A549 (cell line): ENCODE measurements at regions not wholly inside any gene's neighbourhood (a gene's known extent, or its start where the extent isn't known, plus 50 kb on each side); places are given as distances from the start of the nearest gene placed in this dataset.

Source experiments
- ATAC-seq, 2 experiments: fragments of 200-7000 bp in 1 of 2; fragments of >200 bp in 1 of 2; cut with Nextera tagmentation in 1 of 2; cut with Tn5 transposase in 1 of 2; 3 replicates each; pipeline versions ENCODE4 v1.8.0 to v1.9.1; 2018 to 2020; ENCODE audit warnings: mild to moderate bottlenecking in 1 of 2, moderate library complexity in 1 of 2
- CTCF ChIA-PET: fragments of 300-600 bp; sonication (Branson Sonifier 250); formaldehyde crosslinking; extraction: SDS; loops from one replicate; lab custom pipeline; 2021; ENCODE audit warnings: antibody characterized with exemption, inconsistent platforms; lab: Yijun Ruan, JAX
- POLR2A ChIA-PET: fragments of 350-600 bp; formaldehyde crosslinking; extraction: SDS; loops from one replicate; lab custom pipeline; 2021; ENCODE audit warnings: antibody characterized with exemption, inconsistent platforms; lab: Yijun Ruan, JAX
- DNase-seq, 2 experiments: peaks; one replicate each; pipeline versions ENCODE4 v3.0.0 to v3.0.0-alpha.2; 2011 to 2016; ENCODE audit warnings: low read depth in 1 of 2, low spot score in 1 of 2
- FAIRE-seq: peaks from 2 replicates; lab custom pipeline; 2011; peaks lifted over from hg19 to GRCh38; lab: Jason Lieb, UNC
- H3K27ac ChIP-seq, 2 experiments: fragments of >200 bp; sonication (Bioruptor Twin); formaldehyde crosslinking; 3 replicates each; pipeline ENCODE4 v1.5.1; 2016 to 2017
- H3K4me1 ChIP-seq: fragments of >200 bp; sonication (Bioruptor Twin); formaldehyde crosslinking; 3 replicates; pipeline ENCODE4 v1.6.1; 2016
- H3K4me2 ChIP-seq: fragments of >200 bp; sonication (Bioruptor Twin); formaldehyde crosslinking; 3 replicates; pipeline ENCODE4 v1.6.1; 2016
- H3K4me3 ChIP-seq: fragments of >200 bp; sonication (Bioruptor Twin); formaldehyde crosslinking; 3 replicates; pipeline ENCODE4 v1.5.1; 2016
- H3K9me3 ChIP-seq: fragments of >200 bp; sonication (Bioruptor Twin); formaldehyde crosslinking; 3 replicates; pipeline ENCODE4 v1.6.1; 2016
- BHLHE40 ChIP-seq: IDR thresholded peaks from 2 replicates; pipeline ENCODE4 v1.6.1; 2012; ENCODE audit warnings: low read depth, low read length, inconsistent platforms
- CBX2 ChIP-seq: fragments of 200-600 bp; sonication (generic); IDR thresholded peaks from 2 replicates; pipeline ENCODE4 v1.6.1; 2016; ENCODE audit warnings: low read depth, mild to moderate bottlenecking, borderline replicate concordance
- CBX8 ChIP-seq: fragments of 200-600 bp; sonication (generic); IDR thresholded peaks from 2 replicates; pipeline ENCODE4 v1.6.1; 2016
- CHD2 ChIP-seq: fragments of 150-350 bp; IDR thresholded peaks from 2 replicates; pipeline ENCODE4 v1.6.1; 2014; ENCODE audit warnings: low read length; ENCODE audit not compliant: partially characterized antibody
- HOXA7 ChIP-seq: fragments of 250-450 bp; sonication (Bioruptor Pico); IDR thresholded peaks from 2 replicates; pipeline ENCODE4 v1.5.0; 2020; ENCODE audit warnings: mild to moderate bottlenecking, moderate library complexity
- HOXB13 ChIP-seq: fragments of 250-450 bp; sonication (Bioruptor Pico); IDR thresholded peaks from 2 replicates; pipeline ENCODE4 v1.5.0; 2020; ENCODE audit warnings: low read depth, mild to moderate bottlenecking, moderate library complexity
- HOXB5 ChIP-seq: fragments of 250-450 bp; sonication (Bioruptor Pico); IDR thresholded peaks from 2 replicates; pipeline ENCODE4 v1.5.0; 2020; ENCODE audit warnings: mild to moderate bottlenecking, moderate library complexity
- JUN ChIP-seq, 2 experiments: fragments of >200 bp; sonication (Bioruptor Twin); formaldehyde crosslinking; IDR thresholded peaks; 2 replicates in 1 of 2; 3 replicates in 1 of 2; pipeline ENCODE4 v1.6.1; 2016 to 2017
- MAFK ChIP-seq: fragments of 450-650 bp; IDR thresholded peaks from 2 replicates; pipeline ENCODE4 v1.6.1; 2014; ENCODE audit not compliant: partially characterized antibody
- MYC ChIP-seq: IDR thresholded peaks from 2 replicates; pipeline ENCODE4 v1.6.1; 2012; ENCODE audit warnings: mild to moderate bottlenecking, inconsistent platforms, low read length, improper control_type of control experiment, borderline replicate concordance
- PHF8 ChIP-seq: fragments of 200-600 bp; sonication (generic); IDR thresholded peaks from 2 replicates; pipeline ENCODE4 v1.6.1; 2016; ENCODE audit warnings: low read depth, mild to moderate bottlenecking, antibody characterized with exemption, moderate library complexity, borderline replicate concordance
- POLR2A ChIP-seq: IDR thresholded peaks from 2 replicates; pipeline ENCODE4 v1.6.1; 2012; ENCODE audit warnings: mild to moderate bottlenecking, low read length
- RARB ChIP-seq: fragments of 250-450 bp; sonication (Bioruptor Pico); IDR thresholded peaks from 2 replicates; pipeline ENCODE4 v1.8.0; 2021; ENCODE audit warnings: mild to moderate bottlenecking, moderate library complexity
- RCOR1 ChIP-seq: fragments of 150-350 bp; IDR thresholded peaks from 2 replicates; pipeline ENCODE4 v1.6.1; 2014; ENCODE audit warnings: antibody characterized with exemption, low read length, low read depth
- ZFP36 ChIP-seq: fragments of 450-650 bp; IDR thresholded peaks from 2 replicates; pipeline ENCODE4 v1.6.1; 2014; ENCODE audit warnings: borderline replicate concordance; ENCODE audit not compliant: partially characterized antibody
- ZNF302 ChIP-seq: fragments of 250-450 bp; sonication (Bioruptor Pico); IDR thresholded peaks from 2 replicates; pipeline ENCODE4 v1.9.0; 2021; ENCODE audit warnings: inconsistent platforms, mild to moderate bottlenecking, moderate library complexity
- WGBS: methylation state at CpG from one replicate; pipeline ENCODE4 v1.1.6; 2017; ENCODE audit errors: missing lambda C conversion rate; 5-methylcytosine and 5-hydroxymethylcytosine counted together
- TF ChIP-seq, protein P1 (sequence below): fragments of 150-350 bp; IDR thresholded peaks from 2 replicates; pipeline ENCODE4 v1.6.1; 2014; ENCODE audit warnings: low read depth, mild to moderate bottlenecking, low read length
- TF ChIP-seq, protein P2 (sequence below): fragments of 450-650 bp; IDR thresholded peaks from 2 replicates; pipeline ENCODE4 v1.6.1; 2014; ENCODE audit warnings: antibody characterized with exemption
- TF ChIP-seq, protein P3 (sequence below): fragments of >200 bp; sonication (Bioruptor Twin); formaldehyde crosslinking; IDR thresholded peaks from 3 replicates; pipeline ENCODE4 v1.6.1; 2016
- TF ChIP-seq, protein P4 (sequence below): fragments of 250-450 bp; sonication (Bioruptor Pico); IDR thresholded peaks from 2 replicates; pipeline ENCODE4 v1.5.0; 2021; ENCODE audit warnings: mild to moderate bottlenecking, moderate library complexity, borderline replicate concordance
- TF ChIP-seq, protein P5 (sequence below): IDR thresholded peaks from 2 replicates; pipeline ENCODE4 v1.6.1; 2012

DNA sequence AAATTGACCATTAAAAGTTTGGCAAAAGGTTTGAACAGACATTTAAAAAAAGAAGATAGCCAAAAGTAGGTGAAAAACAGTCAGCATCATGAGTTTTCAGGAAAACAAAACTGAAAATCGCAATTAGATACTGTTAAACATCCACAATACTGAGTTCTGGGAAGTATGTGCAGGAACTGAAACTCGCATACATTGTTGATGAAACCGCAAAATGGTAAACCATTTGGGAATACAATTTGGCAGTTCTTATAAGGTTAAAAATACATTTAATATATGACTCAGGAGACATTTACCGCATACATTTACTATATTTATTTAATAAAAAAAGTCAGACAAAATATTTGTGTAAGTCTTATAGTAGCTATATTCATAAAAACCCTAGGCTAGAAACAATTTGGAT is 393.2 kb downstream of the COL11A1 start:
- Histone ChIP-seq H3K4me1 (no peaks in the 10 kb centered on the region), H3K4me2 (no peak overlapping the region), H3K4me3 (no peak overlapping the region)
- FAIRE-seq (no peak), DNase-seq (no peak)
- ChIA-PET POLR2A (no interaction called here), CTCF (no interaction called here)
- TF ChIP-seq CHD2 (no peak), POLR2A (no peak)
- TF ChIP-seq, protein P1, sequence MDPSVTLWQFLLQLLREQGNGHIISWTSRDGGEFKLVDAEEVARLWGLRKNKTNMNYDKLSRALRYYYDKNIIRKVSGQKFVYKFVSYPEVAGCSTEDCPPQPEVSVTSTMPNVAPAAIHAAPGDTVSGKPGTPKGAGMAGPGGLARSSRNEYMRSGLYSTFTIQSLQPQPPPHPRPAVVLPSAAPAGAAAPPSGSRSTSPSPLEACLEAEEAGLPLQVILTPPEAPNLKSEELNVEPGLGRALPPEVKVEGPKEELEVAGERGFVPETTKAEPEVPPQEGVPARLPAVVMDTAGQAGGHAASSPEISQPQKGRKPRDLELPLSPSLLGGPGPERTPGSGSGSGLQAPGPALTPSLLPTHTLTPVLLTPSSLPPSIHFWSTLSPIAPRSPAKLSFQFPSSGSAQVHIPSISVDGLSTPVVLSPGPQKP, result no peak
- TF ChIP-seq, all 56 proteins: peak for 0
- H3K27ac ChIP-seq, result no peak overlapping the region
- 72% methylated on average over 4 of the region's 4 CpGs for WGBS
- no peaks in the 10 kb centered on the region for H3K9me3 ChIP-seq
- ATAC-seq, result no peak

DNA sequence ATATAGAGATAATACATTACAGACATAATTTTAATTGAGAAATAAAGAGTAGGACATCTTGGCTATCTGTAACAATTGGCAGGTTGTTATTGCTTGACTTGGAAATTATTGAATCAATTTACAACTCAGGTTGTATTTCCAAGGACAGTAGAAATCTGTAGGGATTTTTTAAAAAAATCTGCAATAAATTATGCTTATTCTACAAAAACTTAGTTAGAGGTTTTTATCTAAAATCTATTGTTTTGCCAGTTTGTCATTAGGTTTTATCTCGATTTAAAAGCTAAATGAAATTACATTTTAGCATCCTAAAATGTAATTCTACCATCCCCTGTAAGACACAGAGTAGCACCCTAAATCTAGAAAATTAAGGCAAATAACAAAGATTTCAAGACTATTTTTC is 408.8 kb downstream of the COL11A1 start:
- POLR2A ChIA-PET, result no interaction called here

More for the DNA sequence above, 408.8 kb downstream of the COL11A1 start:
- FAIRE-seq (no peak), ATAC-seq (no peak), DNase-seq (no peak)
- no peak overlapping the region for H3K4me2 ChIP-seq
- TF ChIP-seq, protein P1, result no peak
- TF ChIP-seq BHLHE40 (no peak), CBX8 (no peak), MYC (no peak), MAFK (no peak), JUN (IDR thresholded peaks at IDR 0.05) (no peak), ZNF302 (CRISPR knock-in tag) (no peak), HOXB5 (no peak), HOXB13 (CRISPR knock-in tag) (no peak), RARB (no peak), HOXA7 (CRISPR knock-in tag) (no peak), PHF8 (no peak), ZFP36 (no peak), RCOR1 (no peak), CBX2 (no peak)
- TF ChIP-seq, protein P2, sequence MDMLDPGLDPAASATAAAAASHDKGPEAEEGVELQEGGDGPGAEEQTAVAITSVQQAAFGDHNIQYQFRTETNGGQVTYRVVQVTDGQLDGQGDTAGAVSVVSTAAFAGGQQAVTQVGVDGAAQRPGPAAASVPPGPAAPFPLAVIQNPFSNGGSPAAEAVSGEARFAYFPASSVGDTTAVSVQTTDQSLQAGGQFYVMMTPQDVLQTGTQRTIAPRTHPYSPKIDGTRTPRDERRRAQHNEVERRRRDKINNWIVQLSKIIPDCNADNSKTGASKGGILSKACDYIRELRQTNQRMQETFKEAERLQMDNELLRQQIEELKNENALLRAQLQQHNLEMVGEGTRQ, result no peak
- TF ChIP-seq, protein P3, sequence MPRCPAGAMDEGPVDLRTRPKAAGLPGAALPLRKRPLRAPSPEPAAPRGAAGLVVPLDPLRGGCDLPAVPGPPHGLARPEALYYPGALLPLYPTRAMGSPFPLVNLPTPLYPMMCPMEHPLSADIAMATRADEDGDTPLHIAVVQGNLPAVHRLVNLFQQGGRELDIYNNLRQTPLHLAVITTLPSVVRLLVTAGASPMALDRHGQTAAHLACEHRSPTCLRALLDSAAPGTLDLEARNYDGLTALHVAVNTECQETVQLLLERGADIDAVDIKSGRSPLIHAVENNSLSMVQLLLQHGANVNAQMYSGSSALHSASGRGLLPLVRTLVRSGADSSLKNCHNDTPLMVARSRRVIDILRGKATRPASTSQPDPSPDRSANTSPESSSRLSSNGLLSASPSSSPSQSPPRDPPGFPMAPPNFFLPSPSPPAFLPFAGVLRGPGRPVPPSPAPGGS, result no peak
- TF ChIP-seq, protein P4, sequence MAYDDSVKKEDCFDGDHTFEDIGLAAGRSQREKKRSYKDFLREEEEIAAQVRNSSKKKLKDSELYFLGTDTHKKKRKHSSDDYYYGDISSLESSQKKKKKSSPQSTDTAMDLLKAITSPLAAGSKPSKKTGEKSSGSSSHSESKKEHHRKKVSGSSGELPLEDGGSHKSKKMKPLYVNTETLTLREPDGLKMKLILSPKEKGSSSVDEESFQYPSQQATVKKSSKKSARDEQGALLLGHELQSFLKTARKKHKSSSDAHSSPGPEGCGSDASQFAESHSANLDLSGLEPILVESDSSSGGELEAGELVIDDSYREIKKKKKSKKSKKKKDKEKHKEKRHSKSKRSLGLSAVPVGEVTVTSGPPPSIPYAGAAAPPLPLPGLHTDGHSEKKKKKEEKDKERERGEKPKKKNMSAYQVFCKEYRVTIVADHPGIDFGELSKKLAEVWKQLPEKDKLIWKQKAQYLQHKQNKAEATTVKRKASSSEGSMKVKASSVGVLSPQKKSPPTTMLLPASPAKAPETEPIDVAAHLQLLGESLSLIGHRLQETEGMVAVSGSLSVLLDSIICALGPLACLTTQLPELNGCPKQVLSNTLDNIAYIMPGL (CRISPR knock-in tag), result no peak
- TF ChIP-seq, protein P5, sequence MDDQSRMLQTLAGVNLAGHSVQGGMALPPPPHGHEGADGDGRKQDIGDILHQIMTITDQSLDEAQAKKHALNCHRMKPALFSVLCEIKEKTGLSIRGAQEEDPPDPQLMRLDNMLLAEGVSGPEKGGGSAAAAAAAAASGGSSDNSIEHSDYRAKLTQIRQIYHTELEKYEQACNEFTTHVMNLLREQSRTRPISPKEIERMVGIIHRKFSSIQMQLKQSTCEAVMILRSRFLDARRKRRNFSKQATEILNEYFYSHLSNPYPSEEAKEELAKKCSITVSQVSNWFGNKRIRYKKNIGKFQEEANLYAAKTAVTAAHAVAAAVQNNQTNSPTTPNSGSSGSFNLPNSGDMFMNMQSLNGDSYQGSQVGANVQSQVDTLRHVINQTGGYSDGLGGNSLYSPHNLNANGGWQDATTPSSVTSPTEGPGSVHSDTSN, result no peak
- H3K4me1 ChIP-seq, result no peaks in the 10 kb centered on the region
- 7% methylated on average over 1 of the region's 1 CpG for WGBS
- CTCF ChIA-PET, result no interaction called here
- no peak overlapping the region for H3K27ac ChIP-seq
- no peaks in the 10 kb centered on the region for H3K9me3 ChIP-seq
- H3K4me3 ChIP-seq, result no peak overlapping the region
